ENCODE measurements at regions not wholly inside any gene's neighbourhood (a gene's known extent, or its start where the extent isn't known, plus 50 kb on each side); places are given as distances from the start of the nearest gene placed in this dataset.

DNA sequence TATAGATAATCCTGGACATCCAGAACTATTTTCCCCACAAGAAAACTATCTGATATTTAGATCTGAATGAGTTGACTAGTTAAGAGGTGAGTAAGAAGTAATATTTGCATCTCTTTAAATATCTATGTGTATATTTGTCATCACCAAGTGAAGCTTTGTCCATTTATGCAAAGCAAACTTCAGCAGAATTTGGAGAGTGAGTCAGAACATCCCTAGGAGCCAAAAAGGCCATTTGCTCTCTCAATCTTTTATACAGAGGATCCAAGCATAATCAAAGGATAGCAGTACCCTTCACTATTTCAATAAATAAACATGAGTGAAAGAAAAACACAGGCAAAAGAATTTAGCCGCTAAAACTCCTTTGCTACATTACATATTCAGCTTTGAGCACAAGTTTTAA is 454.4 kb downstream of the NR2F1-AS1 start:
- H4K20me1 ChIP-seq (ENCODE audit: insufficient read depth, low read length) = no peaks in the 10 kb centered on the region
- no peaks in the 10 kb centered on the region for H3K9me2 ChIP-seq (ENCODE audit: insufficient read depth, low read length)
- no peaks in the 10 kb centered on the region for H3K4me1 ChIP-seq (ENCODE audit: insufficient read depth, low read length, poor library complexity, severe bottlenecking)
- H3K36me3 ChIP-seq (ENCODE audit: insufficient read depth, low read length) = no peaks in the 10 kb centered on the region
- no peaks in the 10 kb centered on the region for H3K79me2 ChIP-seq (ENCODE audit: insufficient read depth, low read depth, low read length)
- ChIA-PET POLR2A (no interaction called here), CTCF (ENCODE audit: unreplicated experiment) (no interaction called here)
- no peak for DNase-seq (ENCODE audit: low spot score)
- no TSS peak for BruUV-seq (replicated peaks)
- intact Hi-C loops (cut with micrococcal nuclease; ENCODE audit: unreplicated experiment) = no loop called here
- H2AFZ ChIP-seq (ENCODE audit: low read length) = no peak overlapping the region
- no peak overlapping the region for H3K4me2 ChIP-seq (ENCODE audit: low read length)
- no peaks in the 10 kb centered on the region for H3K9me3 ChIP-seq (ENCODE audit: low read length)
- H3K4me3 ChIP-seq (ENCODE audit: low read depth, low read length, poor library complexity, severe bottlenecking) = no peak overlapping the region
- no peak overlapping the region for H3K27ac ChIP-seq (ENCODE audit: low read depth, low read length, poor library complexity, severe bottlenecking)
- TF ChIP-seq, protein P1, sequence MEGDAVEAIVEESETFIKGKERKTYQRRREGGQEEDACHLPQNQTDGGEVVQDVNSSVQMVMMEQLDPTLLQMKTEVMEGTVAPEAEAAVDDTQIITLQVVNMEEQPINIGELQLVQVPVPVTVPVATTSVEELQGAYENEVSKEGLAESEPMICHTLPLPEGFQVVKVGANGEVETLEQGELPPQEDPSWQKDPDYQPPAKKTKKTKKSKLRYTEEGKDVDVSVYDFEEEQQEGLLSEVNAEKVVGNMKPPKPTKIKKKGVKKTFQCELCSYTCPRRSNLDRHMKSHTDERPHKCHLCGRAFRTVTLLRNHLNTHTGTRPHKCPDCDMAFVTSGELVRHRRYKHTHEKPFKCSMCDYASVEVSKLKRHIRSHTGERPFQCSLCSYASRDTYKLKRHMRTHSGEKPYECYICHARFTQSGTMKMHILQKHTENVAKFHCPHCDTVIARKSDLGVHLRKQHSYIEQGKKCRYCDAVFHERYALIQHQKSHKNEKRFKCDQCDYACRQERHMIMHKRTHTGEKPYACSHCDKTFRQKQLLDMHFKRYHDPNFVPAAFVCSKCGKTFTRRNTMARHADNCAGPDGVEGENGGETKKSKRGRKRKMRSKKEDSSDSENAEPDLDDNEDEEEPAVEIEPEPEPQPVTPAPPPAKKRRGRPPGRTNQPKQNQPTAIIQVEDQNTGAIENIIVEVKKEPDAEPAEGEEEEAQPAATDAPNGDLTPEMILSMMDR (conservative IDR thresholded peaks at IDR 0.05; ENCODE audit: low read length) = no peak
- TF ChIP-seq EZH2phosphoT487 (IDR thresholded peaks at IDR 0.05; ENCODE audit: borderline replicate concordance, low read depth, low read length) = no peak

GRCh38 chr5:93123127-93123526 is 457.9 kb downstream of the NR2F1-AS1 start:
- no peaks in the 10 kb centered on the region for H3K9me2 ChIP-seq (ENCODE audit: insufficient read depth, low read length)
- no peaks in the 10 kb centered on the region for H3K4me1 ChIP-seq (ENCODE audit: insufficient read depth, low read length, poor library complexity, severe bottlenecking)
- ChIA-PET POLR2A (no interaction called here), CTCF (ENCODE audit: unreplicated experiment) (no interaction called here)
- no peak for TF ChIP-seq EZH2phosphoT487 (IDR thresholded peaks at IDR 0.05; ENCODE audit: borderline replicate concordance, low read depth, low read length)
- TF ChIP-seq, protein P1 (conservative IDR thresholded peaks at IDR 0.05; ENCODE audit: low read length) = no peak
- H3K79me2 ChIP-seq (ENCODE audit: insufficient read depth, low read depth, low read length) = no peaks in the 10 kb centered on the region
- no peaks in the 10 kb centered on the region for H3K36me3 ChIP-seq (ENCODE audit: insufficient read depth, low read length)
- no peaks in the 10 kb centered on the region for H3K9me3 ChIP-seq (ENCODE audit: low read length)
- H3K27ac ChIP-seq (ENCODE audit: low read depth, low read length, poor library complexity, severe bottlenecking) = no peak overlapping the region
- DNase-seq (ENCODE audit: low spot score) = no peak
- H3K4me3 ChIP-seq (ENCODE audit: low read depth, low read length, poor library complexity, severe bottlenecking) = no peak overlapping the region
- no peak overlapping the region for H2AFZ ChIP-seq (ENCODE audit: low read length)
- intact Hi-C loops (cut with micrococcal nuclease; ENCODE audit: unreplicated experiment) = no loop called here
- no peaks in the 10 kb centered on the region for H4K20me1 ChIP-seq (ENCODE audit: insufficient read depth, low read length)
- BruUV-seq (replicated peaks) = no TSS peak
- H3K4me2 ChIP-seq (ENCODE audit: low read length) = no peak overlapping the region

- H3K4me1 ChIP-seq (ENCODE audit: insufficient read depth, low read length, poor library complexity, severe bottlenecking) = no peaks in the 10 kb centered on the region
- H2AFZ ChIP-seq (ENCODE audit: low read length) = no peak overlapping the region
- no peak for DNase-seq (ENCODE audit: low spot score)
- H3K9me3 ChIP-seq (ENCODE audit: low read length) = no peaks in the 10 kb centered on the region
- no TSS peak for BruUV-seq (replicated peaks)
- CTCF ChIA-PET (ENCODE audit: unreplicated experiment) = no interaction called here
- no peak overlapping the region for H3K4me3 ChIP-seq (ENCODE audit: low read depth, low read length, poor library complexity, severe bottlenecking)
- intact Hi-C loops (cut with micrococcal nuclease; ENCODE audit: unreplicated experiment) = no loop called here
- H3K27ac ChIP-seq (ENCODE audit: low read depth, low read length, poor library complexity, severe bottlenecking) = no peak overlapping the region
- H3K36me3 ChIP-seq (ENCODE audit: insufficient read depth, low read length) = no peaks in the 10 kb centered on the region
- H3K79me2 ChIP-seq (ENCODE audit: insufficient read depth, low read depth, low read length) = no peaks in the 10 kb centered on the region
- POLR2A ChIA-PET = no interaction called here
- H3K9me2 ChIP-seq (ENCODE audit: insufficient read depth, low read length) = no peaks in the 10 kb centered on the region
- TF ChIP-seq EZH2phosphoT487 (IDR thresholded peaks at IDR 0.05; ENCODE audit: borderline replicate concordance, low read depth, low read length) = no peak
- TF ChIP-seq, protein P1 (conservative IDR thresholded peaks at IDR 0.05; ENCODE audit: low read length) = no peak
- H3K4me2 ChIP-seq (ENCODE audit: low read length) = no peak overlapping the region
- no peaks in the 10 kb centered on the region for H4K20me1 ChIP-seq (ENCODE audit: insufficient read depth, low read length)
Observed at GRCh38 chr5:93122446-93122845, 458.6 kb downstream of the NR2F1-AS1 start.

Data from OCI-LY7 (cell line).